ENCODE measurements at regions not wholly inside any gene's neighbourhood (a gene's known extent, or its start where the extent isn't known, plus 50 kb on each side); places are given as distances from the start of the nearest gene placed in this dataset.
A peak's percentile ranks its signal among the peaks of the same experiment; 100 is the strongest.
"Not testable (repeated sequence)": the region's sequence is repeated elsewhere in the genome, so short reads cannot be mapped to it uniquely, and the experiment has no call there.

GRCh38 chr11:96447208-96448110 lies 57.6 kb downstream of the JRKL start:
- no peak for DNase-seq

DNA sequence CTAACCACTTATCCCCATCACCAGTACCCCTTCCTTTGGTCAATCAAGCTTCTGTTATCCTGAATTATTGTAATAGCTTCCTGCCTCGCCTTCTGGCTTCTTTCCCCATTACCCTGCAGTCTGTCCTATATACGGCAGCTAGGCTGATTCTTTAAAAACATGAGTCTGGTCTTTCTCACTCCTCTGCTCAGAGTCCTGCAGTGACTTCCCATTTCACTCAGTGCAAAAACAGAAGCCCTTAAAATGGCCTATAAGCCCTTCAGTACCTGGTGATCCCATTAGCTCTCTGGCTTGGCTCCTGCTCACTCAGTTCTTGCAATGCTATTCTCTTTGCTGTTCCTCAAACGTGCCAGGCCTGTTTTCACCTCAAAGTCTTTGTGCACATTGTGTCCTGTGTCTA lies 58.4 kb downstream of the JRKL start:
- DNase-seq = no peak

- no peak for DNase-seq
Measured at GRCh38 chr11:96456111-96456510, 66.3 kb downstream of the JRKL start.

DNA sequence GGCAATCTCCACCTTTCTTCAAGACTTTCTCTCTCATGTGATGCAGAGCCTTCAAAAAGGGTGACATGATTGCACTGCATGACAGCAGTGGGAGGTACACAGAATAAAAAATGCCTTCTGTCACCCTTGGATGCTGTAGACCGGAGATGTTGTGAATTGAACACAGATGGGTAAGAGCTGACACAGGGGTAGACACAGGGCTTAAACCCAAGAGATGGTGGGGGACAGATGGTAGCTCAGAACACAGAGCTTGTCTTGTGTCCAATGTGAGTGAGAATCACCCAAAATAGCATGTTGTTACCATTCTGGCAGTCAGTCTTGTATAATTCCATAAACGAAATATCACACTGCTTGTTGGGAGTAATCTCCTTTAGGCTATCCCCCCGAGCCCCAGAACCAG lies 69.9 kb downstream of the JRKL start:
- no peak for DNase-seq

DNA sequence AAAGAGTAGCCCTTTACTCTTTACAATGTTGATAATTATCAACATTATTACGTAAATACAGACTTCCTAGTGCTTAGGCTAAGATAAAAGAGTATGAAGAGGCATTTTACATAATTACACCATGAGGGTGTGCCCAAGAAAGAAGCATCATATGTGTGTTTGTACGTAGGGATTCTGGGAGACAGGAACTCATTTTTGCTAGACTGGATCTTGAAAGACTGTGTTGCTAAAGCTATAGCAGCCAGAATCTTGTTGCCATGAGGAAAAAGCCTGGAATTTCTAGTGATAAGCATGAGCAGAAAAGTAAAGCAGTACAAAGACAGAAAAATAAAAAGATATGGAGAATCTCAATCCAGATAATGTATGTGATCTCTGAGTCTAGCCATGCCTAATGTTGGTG lies 72.1 kb downstream of the JRKL start:
- DNase-seq = no peak

DNA sequence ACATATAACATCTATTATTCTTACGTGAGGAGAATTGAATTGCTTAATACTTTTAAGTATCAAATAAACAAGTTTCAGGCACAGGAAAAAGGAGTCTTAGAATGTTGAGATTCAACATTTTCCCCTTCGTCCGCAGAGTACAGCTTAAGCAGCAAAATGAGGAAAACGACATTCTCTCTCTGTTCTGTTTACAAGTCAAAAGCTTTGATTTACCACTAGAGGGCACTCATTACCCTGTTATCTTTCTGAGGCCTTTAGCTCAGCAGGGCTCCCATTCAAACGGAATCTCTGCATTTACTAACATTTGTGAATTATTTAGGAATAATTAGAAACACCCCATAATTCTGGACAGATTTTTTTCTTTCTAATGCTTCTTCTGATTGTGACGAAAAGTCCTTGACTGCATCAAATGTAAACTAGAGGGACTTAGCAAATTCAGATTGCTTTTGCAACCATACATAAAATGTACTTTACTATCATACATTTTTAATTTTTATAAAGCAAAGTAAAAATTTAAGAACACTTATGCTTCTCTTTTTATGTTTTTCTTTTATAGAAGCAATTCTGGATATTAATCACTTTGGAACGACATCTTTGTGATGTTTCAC lies 75.0 kb downstream of the JRKL start:
- DNase-seq = peak; percentile 68

- no peak for DNase-seq
Measured at GRCh38 chr11:96465512-96465911, 75.7 kb downstream of the JRKL start.

- DNase-seq = no peak
Measured at GRCh38 chr11:96466607-96467006, 76.8 kb downstream of the JRKL start.

GRCh38 chr11:96469776-96470175 lies 80.0 kb downstream of the JRKL start:
- DNase-seq = no peak

- DNase-seq = no peak
Measured at GRCh38 chr11:96470521-96470920, 80.7 kb downstream of the JRKL start.

DNA sequence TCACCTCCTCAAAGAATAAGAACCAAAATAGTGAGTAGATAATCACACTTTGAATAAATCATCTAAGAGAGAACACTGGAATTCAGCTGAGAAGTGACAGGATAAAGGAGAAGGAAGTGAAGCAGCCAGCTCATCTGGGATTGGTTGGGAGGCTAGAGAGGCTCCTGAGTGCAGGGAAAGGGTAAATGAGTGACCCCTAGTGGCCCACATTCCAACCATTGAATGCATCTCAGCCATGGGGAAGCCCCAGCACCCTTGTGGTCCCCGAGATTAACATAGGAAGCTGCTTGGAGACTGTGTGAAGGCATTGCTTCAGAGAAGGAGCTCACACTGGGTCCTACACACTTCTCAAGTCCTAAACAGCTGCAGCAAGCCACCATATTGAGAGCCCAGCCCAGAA lies 82.3 kb downstream of the JRKL start:
- no peak for DNase-seq

- no peak for DNase-seq
Measured at GRCh38 chr11:96474263-96474662, 84.5 kb downstream of the JRKL start.

- no peak for DNase-seq
Measured at GRCh38 chr11:96481204-96481603, 91.4 kb downstream of the JRKL start.

GRCh38 chr11:96481771-96482170 lies 92.0 kb downstream of the JRKL start:
- no peak for DNase-seq

DNA sequence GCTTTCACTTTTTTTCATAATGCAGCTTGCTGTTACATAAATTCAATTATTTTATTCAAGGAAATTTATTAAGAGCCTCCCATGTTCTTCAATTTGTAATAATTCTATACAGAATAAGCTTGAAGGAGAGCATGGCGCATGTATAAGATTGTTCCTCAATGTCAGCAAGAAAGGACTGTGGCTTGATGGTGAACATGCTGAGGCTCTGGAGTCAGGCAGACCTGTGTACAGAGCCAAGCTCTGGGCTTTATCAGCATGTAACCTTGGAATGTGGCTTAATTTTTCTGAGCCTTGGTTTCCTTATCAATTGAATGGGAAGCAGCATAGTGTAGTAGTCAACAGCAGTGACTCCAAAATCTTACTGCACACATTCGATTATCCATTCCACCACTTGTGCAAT lies 92.4 kb downstream of the JRKL start:
- DNase-seq = no peak

- no peak for DNase-seq
Measured at GRCh38 chr11:96483374-96483955, 93.7 kb downstream of the JRKL start.

GRCh38 chr11:96484361-96484760 lies 94.5 kb downstream of the JRKL start:
- no peak for DNase-seq

DNA sequence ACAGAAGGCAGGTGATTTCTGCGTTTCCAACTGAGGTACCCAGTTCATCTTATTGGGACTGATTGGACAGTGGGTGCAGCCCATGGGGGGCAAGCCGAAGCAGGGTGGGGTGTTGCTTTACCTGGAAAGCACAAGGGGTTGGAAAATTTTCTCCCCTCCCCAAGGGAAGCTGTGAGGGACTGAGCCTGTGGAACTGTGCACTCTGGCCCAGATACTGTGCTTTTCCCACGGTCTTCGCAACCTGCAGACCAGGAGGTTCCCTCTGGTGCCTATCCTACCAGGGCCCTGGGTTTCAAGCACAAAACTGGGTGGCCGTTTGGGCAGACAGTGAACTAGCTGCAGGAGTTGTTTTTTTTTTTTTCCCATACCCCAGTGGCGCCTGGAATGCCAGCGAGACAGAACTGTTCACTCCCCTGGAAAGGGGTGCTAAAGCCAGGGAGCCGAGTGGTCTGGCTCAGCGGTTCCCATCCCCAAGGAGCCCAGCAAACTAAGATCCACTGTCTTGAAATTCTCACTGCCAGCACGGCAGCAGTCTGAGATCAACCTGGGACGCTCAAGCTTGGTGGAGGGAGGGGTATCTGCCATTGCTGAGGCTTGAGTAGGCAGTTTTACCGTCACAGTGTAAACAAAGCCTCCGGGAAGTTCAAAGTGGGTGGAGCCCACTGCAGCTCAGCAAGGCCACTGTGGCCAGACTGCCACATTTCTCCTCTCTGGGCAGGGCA lies 97.2 kb downstream of the JRKL start:
- DNase-seq = no peak

DNA sequence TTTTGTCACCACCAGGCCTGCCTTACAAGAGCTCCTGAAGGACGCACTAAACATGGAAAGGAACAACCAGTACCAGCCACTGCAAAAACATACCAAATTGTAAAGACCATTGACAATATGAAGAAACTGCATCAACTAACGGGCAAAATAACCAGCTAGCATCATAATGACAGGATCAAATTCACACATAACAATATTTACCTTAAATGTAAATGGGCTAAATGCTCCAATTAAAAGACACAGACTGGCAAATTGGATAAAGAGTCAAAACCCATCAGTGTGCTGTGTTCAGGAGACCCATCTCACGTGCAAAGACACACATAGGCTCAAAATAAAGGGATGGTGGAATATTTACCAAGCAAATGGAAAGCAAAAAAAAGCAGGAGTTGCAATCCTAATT lies 99.1 kb downstream of the JRKL start:
- DNase-seq = not testable (repeated sequence)

- DNase-seq = no peak
Measured at GRCh38 chr11:96500440-96500839, 110.6 kb downstream of the JRKL start.

DNA sequence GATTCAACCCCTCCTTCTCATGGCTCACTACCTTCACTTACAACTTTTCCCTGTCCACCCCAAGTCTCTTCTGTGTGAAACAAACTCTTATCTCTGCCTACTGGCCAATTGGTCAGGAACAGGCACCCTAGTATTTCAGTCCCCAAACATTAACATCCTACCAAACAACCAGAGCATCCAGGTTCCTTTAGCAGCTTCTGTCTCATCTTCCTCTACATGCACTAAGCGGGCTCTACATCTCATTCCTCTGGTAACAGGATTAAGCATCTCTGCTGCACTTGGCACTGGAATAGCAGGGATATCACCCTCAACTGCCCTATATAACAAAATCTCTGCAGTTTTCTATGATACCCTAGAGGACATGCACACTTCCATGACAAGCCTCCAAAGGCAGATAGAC lies 116.2 kb downstream of the JRKL start:
- no peak for DNase-seq

- no peak for DNase-seq
Measured at GRCh38 chr11:96506953-96507354, 117.1 kb downstream of the JRKL start.

GRCh38 chr11:96508861-96509260 lies 119.0 kb downstream of the JRKL start:
- no peak for DNase-seq

DNA sequence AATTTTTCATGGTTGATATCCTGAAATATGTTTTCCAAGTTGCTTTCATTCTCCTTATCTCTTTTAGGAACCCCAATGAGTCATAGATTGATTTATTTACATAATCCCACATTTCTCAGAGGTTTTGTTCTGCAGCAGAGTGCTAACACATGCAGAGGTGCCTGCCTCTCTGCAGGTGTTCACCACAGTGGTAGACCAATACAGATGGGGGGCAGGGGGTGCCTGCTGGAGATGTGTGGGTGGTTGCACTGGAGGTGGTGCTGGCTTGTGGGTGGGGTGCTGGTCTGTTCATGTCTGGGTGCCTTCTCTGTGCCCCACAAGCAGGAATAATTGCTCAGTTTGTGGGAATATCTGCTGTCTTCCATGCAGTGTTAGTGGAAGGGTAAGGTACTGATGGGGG lies 131.1 kb downstream of the JRKL start:
- no peak for DNase-seq
